A549 (cell line): ENCODE measurements at regions not wholly inside any gene's neighbourhood (a gene's known extent, or its start where the extent isn't known, plus 50 kb on each side); places are given as distances from the start of the nearest gene placed in this dataset.

Source experiments
- ATAC-seq, 2 experiments: fragments of 200-7000 bp in 1 of 2; fragments of >200 bp in 1 of 2; cut with Nextera tagmentation in 1 of 2; cut with Tn5 transposase in 1 of 2; 3 replicates each; pipeline versions ENCODE4 v1.8.0 to v1.9.1; 2018 to 2020; ENCODE audit warnings: mild to moderate bottlenecking in 1 of 2, moderate library complexity in 1 of 2
- CTCF ChIA-PET: fragments of 300-600 bp; sonication (Branson Sonifier 250); formaldehyde crosslinking; extraction: SDS; loops from one replicate; lab custom pipeline; 2021; ENCODE audit warnings: antibody characterized with exemption, inconsistent platforms; lab: Yijun Ruan, JAX
- POLR2A ChIA-PET: fragments of 350-600 bp; formaldehyde crosslinking; extraction: SDS; loops from one replicate; lab custom pipeline; 2021; ENCODE audit warnings: antibody characterized with exemption, inconsistent platforms; lab: Yijun Ruan, JAX
- DNase-seq, 2 experiments: peaks; one replicate each; pipeline versions ENCODE4 v3.0.0 to v3.0.0-alpha.2; 2011 to 2016; ENCODE audit warnings: low read depth in 1 of 2, low spot score in 1 of 2
- FAIRE-seq: peaks from 2 replicates; lab custom pipeline; 2011; peaks lifted over from hg19 to GRCh38; lab: Jason Lieb, UNC
- H3K27ac ChIP-seq, 2 experiments: fragments of >200 bp; sonication (Bioruptor Twin); formaldehyde crosslinking; 3 replicates each; pipeline ENCODE4 v1.5.1; 2016 to 2017
- H3K4me1 ChIP-seq: fragments of >200 bp; sonication (Bioruptor Twin); formaldehyde crosslinking; 3 replicates; pipeline ENCODE4 v1.6.1; 2016
- H3K4me2 ChIP-seq: fragments of >200 bp; sonication (Bioruptor Twin); formaldehyde crosslinking; 3 replicates; pipeline ENCODE4 v1.6.1; 2016
- H3K4me3 ChIP-seq: fragments of >200 bp; sonication (Bioruptor Twin); formaldehyde crosslinking; 3 replicates; pipeline ENCODE4 v1.5.1; 2016
- H3K9me3 ChIP-seq: fragments of >200 bp; sonication (Bioruptor Twin); formaldehyde crosslinking; 3 replicates; pipeline ENCODE4 v1.6.1; 2016
- CEBPB ChIP-seq, 2 experiments: fragments of >200 bp in 1 of 2; sonication (Bioruptor Twin) in 1 of 2; formaldehyde crosslinking in 1 of 2; IDR thresholded peaks; 2 replicates each; pipeline ENCODE4 v1.6.1; 2012 to 2016
- CHD4 ChIP-seq: fragments of 200-600 bp; sonication (generic); IDR thresholded peaks from 2 replicates; pipeline ENCODE4 v1.6.1; 2016; ENCODE audit warnings: antibody characterized with exemption, mild to moderate bottlenecking, borderline replicate concordance
- CTCF ChIP-seq: fragments of >200 bp; sonication (Bioruptor Twin); formaldehyde crosslinking; IDR thresholded peaks from 3 replicates; pipeline ENCODE4 v1.5.1; 2016
- ESRRA ChIP-seq: fragments of 150-350 bp; IDR thresholded peaks from 2 replicates; pipeline ENCODE4 v1.6.1; 2014; ENCODE audit warnings: mild to moderate bottlenecking, low read length, borderline replicate concordance
- FOSB ChIP-seq: fragments of 250-450 bp; sonication (Bioruptor Pico); IDR thresholded peaks from 2 replicates; pipeline ENCODE4 v1.5.0; 2020; ENCODE audit warnings: mild to moderate bottlenecking, moderate library complexity
- GATA3 ChIP-seq: IDR thresholded peaks from 2 replicates; pipeline ENCODE4 v1.6.1; 2012; ENCODE audit warnings: borderline replicate concordance
- HEYL ChIP-seq: fragments of 250-450 bp; sonication (Bioruptor Pico); IDR thresholded peaks from 2 replicates; pipeline ENCODE4 v1.8.0; 2021; ENCODE audit warnings: mild to moderate bottlenecking, moderate library complexity
- HOXA7 ChIP-seq: fragments of 250-450 bp; sonication (Bioruptor Pico); IDR thresholded peaks from 2 replicates; pipeline ENCODE4 v1.5.0; 2020; ENCODE audit warnings: mild to moderate bottlenecking, moderate library complexity
- HOXB13 ChIP-seq: fragments of 250-450 bp; sonication (Bioruptor Pico); IDR thresholded peaks from 2 replicates; pipeline ENCODE4 v1.5.0; 2020; ENCODE audit warnings: low read depth, mild to moderate bottlenecking, moderate library complexity
- HOXB5 ChIP-seq: fragments of 250-450 bp; sonication (Bioruptor Pico); IDR thresholded peaks from 2 replicates; pipeline ENCODE4 v1.5.0; 2020; ENCODE audit warnings: mild to moderate bottlenecking, moderate library complexity
- JUN ChIP-seq, 2 experiments: fragments of >200 bp; sonication (Bioruptor Twin); formaldehyde crosslinking; IDR thresholded peaks; 2 replicates in 1 of 2; 3 replicates in 1 of 2; pipeline ENCODE4 v1.6.1; 2016 to 2017
- JUNB ChIP-seq: fragments of >200 bp; sonication (Bioruptor Twin); formaldehyde crosslinking; IDR thresholded peaks from 2 replicates; pipeline ENCODE4 v1.6.1; 2016
- MAFK ChIP-seq: fragments of 450-650 bp; IDR thresholded peaks from 2 replicates; pipeline ENCODE4 v1.6.1; 2014; ENCODE audit not compliant: partially characterized antibody
- NFE2L2 ChIP-seq: fragments of 150-350 bp; conservative IDR thresholded peaks from 2 replicates; pipeline ENCODE4 v1.6.1; 2014; ENCODE audit warnings: low read length
- PBX3 ChIP-seq: IDR thresholded peaks from 2 replicates; pipeline ENCODE4 v1.6.1; 2012
- POLR2A ChIP-seq: IDR thresholded peaks from 2 replicates; pipeline ENCODE4 v1.6.1; 2012; ENCODE audit warnings: mild to moderate bottlenecking, low read length
- RNF2 ChIP-seq: fragments of 200-600 bp; sonication (generic); IDR thresholded peaks from 2 replicates; pipeline ENCODE4 v1.6.1; 2016; ENCODE audit warnings: low read depth, mild to moderate bottlenecking, antibody characterized with exemption, moderate library complexity, borderline replicate concordance
- TFCP2L1 ChIP-seq: fragments of 250-450 bp; sonication (Bioruptor Pico); IDR thresholded peaks from 2 replicates; pipeline ENCODE4 v1.5.0; 2021; ENCODE audit warnings: mild to moderate bottlenecking
- TP53 ChIP-seq: fragments of 250-450 bp; sonication (Bioruptor Pico); IDR thresholded peaks from 2 replicates; pipeline ENCODE4 v1.5.0; 2021; ENCODE audit warnings: mild to moderate bottlenecking, moderate library complexity
- USF2 ChIP-seq: fragments of 450-650 bp; IDR thresholded peaks from 2 replicates; pipeline ENCODE4 v1.6.1; 2014; ENCODE audit warnings: antibody characterized with exemption
- ZC3H11A ChIP-seq: fragments of 450-650 bp; IDR thresholded peaks from 2 replicates; pipeline ENCODE4 v1.6.1; 2014; ENCODE audit warnings: antibody characterized with exemption, mild to moderate bottlenecking
- ZFP36 ChIP-seq: fragments of 450-650 bp; IDR thresholded peaks from 2 replicates; pipeline ENCODE4 v1.6.1; 2014; ENCODE audit warnings: borderline replicate concordance; ENCODE audit not compliant: partially characterized antibody
- WGBS: methylation state at CpG from one replicate; pipeline ENCODE4 v1.1.6; 2017; ENCODE audit errors: missing lambda C conversion rate; 5-methylcytosine and 5-hydroxymethylcytosine counted together
- TF ChIP-seq, protein P1 (sequence below): fragments of 200-600 bp; sonication (generic); IDR thresholded peaks from 2 replicates; pipeline ENCODE4 v1.6.1; 2016; ENCODE audit warnings: antibody characterized with exemption, mild to moderate bottlenecking, moderate library complexity

GRCh38 chr4:55758066-55758465 lies 61.5 kb upstream of the EXOC1L start:
- ChIA-PET CTCF (no interaction called here), POLR2A (no interaction called here)
- 77% methylated on average over 2 of the region's 2 CpGs for WGBS
- no peak for ATAC-seq
- TF ChIP-seq MAFK (no peak), NFE2L2 (no peak), CHD4 (no peak), TP53 (CRISPR knock-in tag) (no peak), ESRRA (no peak), FOSB (CRISPR knock-in tag) (no peak), PBX3 (no peak), HOXB5 (no peak), HEYL (no peak)
- DNase-seq: no peak
- H3K4me1 ChIP-seq: no peaks in the 10 kb centered on the region
- no peak for FAIRE-seq
- no peaks in the 10 kb centered on the region for H3K9me3 ChIP-seq
- no peak overlapping the region for H3K4me3 ChIP-seq
- H3K27ac ChIP-seq: no peak overlapping the region
- no peak overlapping the region for H3K4me2 ChIP-seq

- TF ChIP-seq GATA3: no peak
- TF ChIP-seq ZFP36: no peak
- TF ChIP-seq JUNB: no peak
- no peak for TF ChIP-seq CEBPB (IDR thresholded peaks at IDR 0.05)
- ATAC-seq (no peak), DNase-seq (no peak), FAIRE-seq (no peak)
- CTCF ChIA-PET: no interaction called here
- Histone ChIP-seq H3K4me2 (no peak overlapping the region), H3K27ac (no peak overlapping the region), H3K9me3 (no peaks in the 10 kb centered on the region), H3K4me1 (no peaks in the 10 kb centered on the region), H3K4me3 (no peak overlapping the region)
- 76% methylated on average over 4 of the region's 4 CpGs for WGBS
- POLR2A ChIA-PET: no interaction called here
Observed at GRCh38 chr4:55758570-55758969, 61.0 kb upstream of the EXOC1L start.

- ATAC-seq: no peak
- POLR2A ChIA-PET: no interaction called here
- DNase-seq: no peak
- no peak for FAIRE-seq
- H3K9me3 ChIP-seq: no peaks in the 10 kb centered on the region
- 62% methylated on average over 3 of the region's 3 CpGs for whole genome bisulfite sequencing
- TF ChIP-seq USF2 (no peak), JUN (IDR thresholded peaks at IDR 0.05) (no peak), HOXB5 (no peak), TFCP2L1 (no peak), HOXB13 (no peak), RNF2 (no peak), JUNB (no peak), ZC3H11A (no peak), CTCF (no peak), HOXA7 (CRISPR knock-in tag) (no peak), POLR2A (no peak)
- TF ChIP-seq, protein P1, sequence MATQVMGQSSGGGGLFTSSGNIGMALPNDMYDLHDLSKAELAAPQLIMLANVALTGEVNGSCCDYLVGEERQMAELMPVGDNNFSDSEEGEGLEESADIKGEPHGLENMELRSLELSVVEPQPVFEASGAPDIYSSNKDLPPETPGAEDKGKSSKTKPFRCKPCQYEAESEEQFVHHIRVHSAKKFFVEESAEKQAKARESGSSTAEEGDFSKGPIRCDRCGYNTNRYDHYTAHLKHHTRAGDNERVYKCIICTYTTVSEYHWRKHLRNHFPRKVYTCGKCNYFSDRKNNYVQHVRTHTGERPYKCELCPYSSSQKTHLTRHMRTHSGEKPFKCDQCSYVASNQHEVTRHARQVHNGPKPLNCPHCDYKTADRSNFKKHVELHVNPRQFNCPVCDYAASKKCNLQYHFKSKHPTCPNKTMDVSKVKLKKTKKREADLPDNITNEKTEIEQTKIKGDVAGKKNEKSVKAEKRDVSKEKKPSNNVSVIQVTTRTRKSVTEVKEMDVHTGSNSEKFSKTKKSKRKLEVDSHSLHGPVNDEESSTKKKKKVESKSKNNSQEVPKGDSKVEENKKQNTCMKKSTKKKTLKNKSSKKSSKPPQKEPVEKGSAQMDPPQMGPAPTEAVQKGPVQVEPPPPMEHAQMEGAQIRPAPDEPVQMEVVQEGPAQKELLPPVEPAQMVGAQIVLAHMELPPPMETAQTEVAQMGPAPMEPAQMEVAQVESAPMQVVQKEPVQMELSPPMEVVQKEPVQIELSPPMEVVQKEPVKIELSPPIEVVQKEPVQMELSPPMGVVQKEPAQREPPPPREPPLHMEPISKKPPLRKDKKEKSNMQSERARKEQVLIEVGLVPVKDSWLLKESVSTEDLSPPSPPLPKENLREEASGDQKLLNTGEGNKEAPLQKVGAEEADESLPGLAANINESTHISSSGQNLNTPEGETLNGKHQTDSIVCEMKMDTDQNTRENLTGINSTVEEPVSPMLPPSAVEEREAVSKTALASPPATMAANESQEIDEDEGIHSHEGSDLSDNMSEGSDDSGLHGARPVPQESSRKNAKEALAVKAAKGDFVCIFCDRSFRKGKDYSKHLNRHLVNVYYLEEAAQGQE: no peak
- H3K4me1 ChIP-seq: no peaks in the 10 kb centered on the region
- CTCF ChIA-PET: no interaction called here
- H3K27ac ChIP-seq: no peak overlapping the region
- H3K4me3 ChIP-seq: no peak overlapping the region
- H3K4me2 ChIP-seq: no peak overlapping the region
Observed at GRCh38 chr4:55762819-55763218, 56.8 kb upstream of the EXOC1L start.
